ENCODE measurements at regions not wholly inside any gene's neighbourhood (a gene's known extent, or its start where the extent isn't known, plus 50 kb on each side); places are given as distances from the start of the nearest gene placed in this dataset.

GRCh38 chr16:74113545-74113944 is 183.1 kb upstream of the PSMD7 start:
- Mint-ChIP-seq H3K4me3 (no peak overlapping the region), H3K9me3 (no peaks in the 10 kb centered on the region), H3K4me1 (peaks cover 5% of the 10 kb centered on the region; the same call in 2 of the 3 replicates), H3K36me3 (ENCODE audit: low read depth) (no peaks in the 10 kb centered on the region), H3K27me3 (ENCODE audit: insufficient read depth, low read depth, poor library complexity) (no peaks in the 10 kb centered on the region), H3K27ac (no peak overlapping the region)
- no peak for ATAC-seq
- no peaks in the 10 kb centered on the region for H3K27me3 ChIP-seq (ENCODE audit: insufficient read depth)
- H3K4me1 ChIP-seq (ENCODE audit: insufficient read depth) = no peaks in the 10 kb centered on the region
- no peak overlapping the region for H3K4me2 ChIP-seq
- H3F3A ChIP-seq (replicated peaks; ENCODE audit: low read depth) = peaks cover 7% of the 10 kb centered on the region; the same call in 1 of the 2 replicates
- H3K4me3 ChIP-seq = no peak overlapping the region
- no peak overlapping the region for H2AFZ ChIP-seq
- no peaks in the 10 kb centered on the region for H3K9me2 ChIP-seq (ENCODE audit: insufficient read depth)
- no peak for DNase-seq (ENCODE audit: low spot score)
- H3K36me3 ChIP-seq (ENCODE audit: insufficient read depth) = no peaks in the 10 kb centered on the region
- TF ChIP-seq EZH2 (IDR thresholded peaks at IDR 0.05; ENCODE audit: low read depth, unreplicated experiment) (no peak), ZNF331 (CRISPR knock-in tag; IDR thresholded peaks at IDR 0.05; ENCODE audit: low read depth) (no peak), JUNB (IDR thresholded peaks at IDR 0.05; ENCODE audit: unreplicated experiment) (no peak), EZH2phosphoT487 (IDR thresholded peaks at IDR 0.05; ENCODE audit: unreplicated experiment) (no peak), CREB1 (CRISPR knock-in tag; IDR thresholded peaks at IDR 0.05; ENCODE audit: low read depth) (no peak), POLR2AphosphoS5 (IDR thresholded peaks at IDR 0.05; ENCODE audit: low read depth) (no peak), STAT1 (IDR thresholded peaks at IDR 0.05; ENCODE audit: unreplicated experiment) (no peak), NANOG (IDR thresholded peaks at IDR 0.05; ENCODE audit: borderline replicate concordance) (no peak), ZNF114 (CRISPR knock-in tag; IDR thresholded peaks at IDR 0.05) (no peak)
- TF ChIP-seq, protein P1, sequence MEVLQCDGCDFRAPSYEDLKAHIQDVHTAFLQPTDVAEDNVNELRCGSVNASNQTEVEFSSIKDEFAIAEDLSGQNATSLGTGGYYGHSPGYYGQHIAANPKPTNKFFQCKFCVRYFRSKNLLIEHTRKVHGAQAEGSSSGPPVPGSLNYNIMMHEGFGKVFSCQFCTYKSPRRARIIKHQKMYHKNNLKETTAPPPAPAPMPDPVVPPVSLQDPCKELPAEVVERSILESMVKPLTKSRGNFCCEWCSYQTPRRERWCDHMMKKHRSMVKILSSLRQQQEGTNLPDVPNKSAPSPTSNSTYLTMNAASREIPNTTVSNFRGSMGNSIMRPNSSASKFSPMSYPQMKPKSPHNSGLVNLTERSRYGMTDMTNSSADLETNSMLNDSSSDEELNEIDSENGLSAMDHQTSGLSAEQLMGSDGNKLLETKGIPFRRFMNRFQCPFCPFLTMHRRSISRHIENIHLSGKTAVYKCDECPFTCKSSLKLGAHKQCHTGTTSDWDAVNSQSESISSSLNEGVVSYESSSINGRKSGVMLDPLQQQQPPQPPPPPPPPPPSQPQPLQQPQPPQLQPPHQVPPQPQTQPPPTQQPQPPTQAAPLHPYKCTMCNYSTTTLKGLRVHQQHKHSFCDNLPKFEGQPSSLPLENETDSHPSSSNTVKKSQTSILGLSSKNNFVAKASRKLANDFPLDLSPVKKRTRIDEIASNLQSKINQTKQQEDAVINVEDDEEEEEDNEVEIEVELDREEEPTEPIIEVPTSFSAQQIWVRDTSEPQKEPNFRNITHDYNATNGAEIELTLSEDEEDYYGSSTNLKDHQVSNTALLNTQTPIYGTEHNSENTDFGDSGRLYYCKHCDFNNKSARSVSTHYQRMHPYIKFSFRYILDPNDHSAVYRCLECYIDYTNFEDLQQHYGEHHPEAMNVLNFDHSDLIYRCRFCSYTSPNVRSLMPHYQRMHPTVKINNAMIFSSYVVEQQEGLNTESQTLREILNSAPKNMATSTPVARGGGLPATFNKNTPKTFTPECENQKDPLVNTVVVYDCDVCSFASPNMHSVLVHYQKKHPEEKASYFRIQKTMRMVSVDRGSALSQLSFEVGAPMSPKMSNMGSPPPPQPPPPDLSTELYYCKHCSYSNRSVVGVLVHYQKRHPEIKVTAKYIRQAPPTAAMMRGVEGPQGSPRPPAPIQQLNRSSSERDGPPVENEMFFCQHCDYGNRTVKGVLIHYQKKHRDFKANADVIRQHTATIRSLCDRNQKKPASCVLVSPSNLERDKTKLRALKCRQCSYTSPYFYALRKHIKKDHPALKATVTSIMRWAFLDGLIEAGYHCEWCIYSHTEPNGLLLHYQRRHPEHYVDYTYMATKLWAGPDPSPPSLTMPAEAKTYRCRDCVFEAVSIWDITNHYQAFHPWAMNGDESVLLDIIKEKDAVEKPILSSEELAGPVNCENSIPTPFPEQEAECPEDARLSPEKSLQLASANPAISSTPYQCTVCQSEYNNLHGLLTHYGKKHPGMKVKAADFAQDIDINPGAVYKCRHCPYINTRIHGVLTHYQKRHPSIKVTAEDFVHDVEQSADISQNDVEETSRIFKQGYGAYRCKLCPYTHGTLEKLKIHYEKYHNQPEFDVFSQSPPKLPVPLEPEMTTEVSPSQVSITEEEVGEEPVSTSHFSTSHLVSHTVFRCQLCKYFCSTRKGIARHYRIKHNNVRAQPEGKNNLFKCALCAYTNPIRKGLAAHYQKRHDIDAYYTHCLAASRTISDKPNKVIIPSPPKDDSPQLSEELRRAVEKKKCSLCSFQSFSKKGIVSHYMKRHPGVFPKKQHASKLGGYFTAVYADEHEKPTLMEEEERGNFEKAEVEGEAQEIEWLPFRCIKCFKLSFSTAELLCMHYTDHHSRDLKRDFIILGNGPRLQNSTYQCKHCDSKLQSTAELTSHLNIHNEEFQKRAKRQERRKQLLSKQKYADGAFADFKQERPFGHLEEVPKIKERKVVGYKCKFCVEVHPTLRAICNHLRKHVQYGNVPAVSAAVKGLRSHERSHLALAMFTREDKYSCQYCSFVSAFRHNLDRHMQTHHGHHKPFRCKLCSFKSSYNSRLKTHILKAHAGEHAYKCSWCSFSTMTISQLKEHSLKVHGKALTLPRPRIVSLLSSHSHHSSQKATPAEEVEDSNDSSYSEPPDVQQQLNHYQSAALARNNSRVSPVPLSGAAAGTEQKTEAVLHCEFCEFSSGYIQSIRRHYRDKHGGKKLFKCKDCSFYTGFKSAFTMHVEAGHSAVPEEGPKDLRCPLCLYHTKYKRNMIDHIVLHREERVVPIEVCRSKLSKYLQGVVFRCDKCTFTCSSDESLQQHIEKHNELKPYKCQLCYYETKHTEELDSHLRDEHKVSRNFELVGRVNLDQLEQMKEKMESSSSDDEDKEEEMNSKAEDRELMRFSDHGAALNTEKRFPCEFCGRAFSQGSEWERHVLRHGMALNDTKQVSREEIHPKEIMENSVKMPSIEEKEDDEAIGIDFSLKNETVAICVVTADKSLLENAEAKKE (CRISPR knock-in tag; IDR thresholded peaks at IDR 0.05) = no peak
- TF ChIP-seq, protein P2, sequence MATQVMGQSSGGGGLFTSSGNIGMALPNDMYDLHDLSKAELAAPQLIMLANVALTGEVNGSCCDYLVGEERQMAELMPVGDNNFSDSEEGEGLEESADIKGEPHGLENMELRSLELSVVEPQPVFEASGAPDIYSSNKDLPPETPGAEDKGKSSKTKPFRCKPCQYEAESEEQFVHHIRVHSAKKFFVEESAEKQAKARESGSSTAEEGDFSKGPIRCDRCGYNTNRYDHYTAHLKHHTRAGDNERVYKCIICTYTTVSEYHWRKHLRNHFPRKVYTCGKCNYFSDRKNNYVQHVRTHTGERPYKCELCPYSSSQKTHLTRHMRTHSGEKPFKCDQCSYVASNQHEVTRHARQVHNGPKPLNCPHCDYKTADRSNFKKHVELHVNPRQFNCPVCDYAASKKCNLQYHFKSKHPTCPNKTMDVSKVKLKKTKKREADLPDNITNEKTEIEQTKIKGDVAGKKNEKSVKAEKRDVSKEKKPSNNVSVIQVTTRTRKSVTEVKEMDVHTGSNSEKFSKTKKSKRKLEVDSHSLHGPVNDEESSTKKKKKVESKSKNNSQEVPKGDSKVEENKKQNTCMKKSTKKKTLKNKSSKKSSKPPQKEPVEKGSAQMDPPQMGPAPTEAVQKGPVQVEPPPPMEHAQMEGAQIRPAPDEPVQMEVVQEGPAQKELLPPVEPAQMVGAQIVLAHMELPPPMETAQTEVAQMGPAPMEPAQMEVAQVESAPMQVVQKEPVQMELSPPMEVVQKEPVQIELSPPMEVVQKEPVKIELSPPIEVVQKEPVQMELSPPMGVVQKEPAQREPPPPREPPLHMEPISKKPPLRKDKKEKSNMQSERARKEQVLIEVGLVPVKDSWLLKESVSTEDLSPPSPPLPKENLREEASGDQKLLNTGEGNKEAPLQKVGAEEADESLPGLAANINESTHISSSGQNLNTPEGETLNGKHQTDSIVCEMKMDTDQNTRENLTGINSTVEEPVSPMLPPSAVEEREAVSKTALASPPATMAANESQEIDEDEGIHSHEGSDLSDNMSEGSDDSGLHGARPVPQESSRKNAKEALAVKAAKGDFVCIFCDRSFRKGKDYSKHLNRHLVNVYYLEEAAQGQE (IDR thresholded peaks at IDR 0.05; ENCODE audit: unreplicated experiment) = no peak
- TF ChIP-seq, protein P3, sequence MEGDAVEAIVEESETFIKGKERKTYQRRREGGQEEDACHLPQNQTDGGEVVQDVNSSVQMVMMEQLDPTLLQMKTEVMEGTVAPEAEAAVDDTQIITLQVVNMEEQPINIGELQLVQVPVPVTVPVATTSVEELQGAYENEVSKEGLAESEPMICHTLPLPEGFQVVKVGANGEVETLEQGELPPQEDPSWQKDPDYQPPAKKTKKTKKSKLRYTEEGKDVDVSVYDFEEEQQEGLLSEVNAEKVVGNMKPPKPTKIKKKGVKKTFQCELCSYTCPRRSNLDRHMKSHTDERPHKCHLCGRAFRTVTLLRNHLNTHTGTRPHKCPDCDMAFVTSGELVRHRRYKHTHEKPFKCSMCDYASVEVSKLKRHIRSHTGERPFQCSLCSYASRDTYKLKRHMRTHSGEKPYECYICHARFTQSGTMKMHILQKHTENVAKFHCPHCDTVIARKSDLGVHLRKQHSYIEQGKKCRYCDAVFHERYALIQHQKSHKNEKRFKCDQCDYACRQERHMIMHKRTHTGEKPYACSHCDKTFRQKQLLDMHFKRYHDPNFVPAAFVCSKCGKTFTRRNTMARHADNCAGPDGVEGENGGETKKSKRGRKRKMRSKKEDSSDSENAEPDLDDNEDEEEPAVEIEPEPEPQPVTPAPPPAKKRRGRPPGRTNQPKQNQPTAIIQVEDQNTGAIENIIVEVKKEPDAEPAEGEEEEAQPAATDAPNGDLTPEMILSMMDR (conservative IDR thresholded peaks at IDR 0.05; ENCODE audit: low read depth in 2 of 2) = no peak
- TF ChIP-seq, protein P4, sequence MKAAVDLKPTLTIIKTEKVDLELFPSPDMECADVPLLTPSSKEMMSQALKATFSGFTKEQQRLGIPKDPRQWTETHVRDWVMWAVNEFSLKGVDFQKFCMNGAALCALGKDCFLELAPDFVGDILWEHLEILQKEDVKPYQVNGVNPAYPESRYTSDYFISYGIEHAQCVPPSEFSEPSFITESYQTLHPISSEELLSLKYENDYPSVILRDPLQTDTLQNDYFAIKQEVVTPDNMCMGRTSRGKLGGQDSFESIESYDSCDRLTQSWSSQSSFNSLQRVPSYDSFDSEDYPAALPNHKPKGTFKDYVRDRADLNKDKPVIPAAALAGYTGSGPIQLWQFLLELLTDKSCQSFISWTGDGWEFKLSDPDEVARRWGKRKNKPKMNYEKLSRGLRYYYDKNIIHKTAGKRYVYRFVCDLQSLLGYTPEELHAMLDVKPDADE (IDR thresholded peaks at IDR 0.05) = no peak
- H3K27ac ChIP-seq (ENCODE audit: low read depth) = no peak overlapping the region
- H3K79me2 ChIP-seq (replicated peaks; ENCODE audit: insufficient read depth) = no peaks in the 10 kb centered on the region
- no peaks in the 10 kb centered on the region for H4K20me1 ChIP-seq (replicated peaks; ENCODE audit: insufficient read depth)
